ENCODE measurements at regions not wholly inside any gene's neighbourhood (a gene's known extent, or its start where the extent isn't known, plus 50 kb on each side); places are given as distances from the start of the nearest gene placed in this dataset.

GRCh38 chr16:65663774-65664173 is 541.9 kb upstream of the CDH11 start:
- TF ChIP-seq BHLHE40 (IDR thresholded peaks at IDR 0.05; ENCODE audit: borderline replicate concordance) (no peak), ARNT (IDR thresholded peaks at IDR 0.05) (no peak), NFRKB (IDR thresholded peaks at IDR 0.05) (no peak), SUZ12 (IDR thresholded peaks at IDR 0.05) (no peak), ZNF384 (IDR thresholded peaks at IDR 0.05) (no peak), CTBP1 (IDR thresholded peaks at IDR 0.05; ENCODE audit: borderline replicate concordance) (no peak), HDGF (IDR thresholded peaks at IDR 0.05; ENCODE audit: borderline replicate concordance) (no peak), FOXM1 (IDR thresholded peaks at IDR 0.05; ENCODE audit: borderline replicate concordance) (no peak), SP1 (IDR thresholded peaks at IDR 0.05) (no peak), FOXA1 (IDR thresholded peaks at IDR 0.05) (no peak), TARDBP (IDR thresholded peaks at IDR 0.05) (no peak), FOXK2 (IDR thresholded peaks at IDR 0.05) (no peak)

Measured in HEK293T (cell line).